DMS114 treated with DMSO at 0.1 percent for 48 hours (cell line): ENCODE measurements at regions not wholly inside any gene's neighbourhood (a gene's known extent, or its start where the extent isn't known, plus 50 kb on each side); places are given as distances from the start of the nearest gene placed in this dataset.
"Not testable (repeated sequence)": the region's sequence is repeated elsewhere in the genome, so short reads cannot be mapped to it uniquely, and the experiment has no call there.

Source experiments
- DNase-seq: peaks from one replicate; lab custom pipeline; 2025; ENCODE audit not compliant: unreplicated experiment; lab: John Stamatoyannopoulos, UW

DNA sequence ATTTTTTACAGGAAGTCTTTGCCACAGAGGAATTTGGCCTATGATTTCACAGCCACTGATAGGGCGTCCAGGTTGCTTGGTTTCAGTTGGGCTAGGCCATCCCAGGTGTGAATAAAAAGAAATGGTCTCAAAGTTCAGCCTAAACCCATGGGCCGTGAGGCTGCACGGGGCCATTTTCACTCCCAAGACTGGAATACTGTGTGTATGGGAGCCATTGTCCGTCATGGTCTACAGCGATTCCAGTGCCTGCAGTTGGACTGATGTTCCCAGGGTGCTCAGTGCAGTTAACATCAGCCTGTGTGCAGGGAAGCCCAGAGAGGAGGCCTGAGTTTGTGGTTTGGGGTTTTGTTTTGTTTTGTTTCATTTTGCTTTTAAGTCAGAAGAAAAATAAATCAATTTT lies 133.2 kb downstream of the ADSS2 start:
- DNase-seq: no peak

GRCh38 chr1:244319283-244320132 lies 132.2 kb downstream of the ADSS2 start:
- no peak for DNase-seq

DNA sequence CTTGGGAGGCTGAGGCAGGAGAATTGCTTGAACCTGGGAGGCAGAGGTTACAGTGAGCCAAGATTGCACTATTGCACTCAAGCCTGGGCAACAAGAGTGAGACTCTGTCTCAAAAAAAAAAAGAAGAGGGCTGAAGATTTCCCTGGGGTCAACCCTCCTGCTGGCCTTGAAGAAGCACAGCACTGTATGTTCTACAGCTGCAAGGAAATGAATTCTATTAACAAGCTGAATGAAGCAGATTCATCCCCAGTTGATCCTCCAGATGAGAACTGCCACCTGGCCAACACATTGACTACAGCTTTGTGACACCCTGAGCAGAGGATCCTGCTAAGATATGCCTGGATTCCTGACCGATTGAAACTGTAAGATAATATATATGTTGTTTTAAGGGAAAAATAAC lies 129.5 kb downstream of the ADSS2 start:
- no peak for DNase-seq

DNA sequence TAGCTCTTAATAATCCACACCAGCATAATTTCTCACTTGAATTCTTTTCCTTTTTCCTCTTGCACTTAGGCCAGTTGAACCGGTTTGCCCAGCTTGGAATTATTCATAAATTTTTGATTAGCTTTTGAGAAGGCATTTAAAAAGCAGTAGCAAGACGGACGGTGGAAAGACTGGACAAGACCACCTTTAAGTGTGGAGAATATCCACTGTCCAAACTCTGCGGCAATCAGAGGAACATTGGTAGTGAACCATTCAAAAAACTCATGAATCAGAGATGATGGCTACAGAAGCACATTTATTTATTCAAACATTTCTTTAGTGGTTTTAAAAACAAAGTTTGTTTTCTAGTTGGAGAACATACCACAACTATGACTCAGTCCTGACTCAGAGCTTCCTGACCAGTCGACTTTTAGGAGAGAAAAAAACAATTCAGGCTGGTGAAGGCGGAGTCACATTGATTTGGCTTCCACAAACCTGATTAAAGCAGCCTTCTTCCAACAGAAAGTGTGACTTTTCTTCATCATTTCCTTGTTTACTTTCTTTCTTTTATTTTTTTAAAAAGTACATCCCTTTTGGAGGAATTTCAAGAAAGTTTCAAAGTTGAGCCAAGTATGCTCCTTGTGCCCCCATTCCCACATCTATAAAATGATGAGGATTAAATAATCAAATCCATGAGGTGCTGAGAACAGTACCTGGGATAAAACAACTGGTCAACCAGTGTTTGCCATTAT lies 128.8 kb downstream of the ADSS2 start:
- no peak for DNase-seq

DNA sequence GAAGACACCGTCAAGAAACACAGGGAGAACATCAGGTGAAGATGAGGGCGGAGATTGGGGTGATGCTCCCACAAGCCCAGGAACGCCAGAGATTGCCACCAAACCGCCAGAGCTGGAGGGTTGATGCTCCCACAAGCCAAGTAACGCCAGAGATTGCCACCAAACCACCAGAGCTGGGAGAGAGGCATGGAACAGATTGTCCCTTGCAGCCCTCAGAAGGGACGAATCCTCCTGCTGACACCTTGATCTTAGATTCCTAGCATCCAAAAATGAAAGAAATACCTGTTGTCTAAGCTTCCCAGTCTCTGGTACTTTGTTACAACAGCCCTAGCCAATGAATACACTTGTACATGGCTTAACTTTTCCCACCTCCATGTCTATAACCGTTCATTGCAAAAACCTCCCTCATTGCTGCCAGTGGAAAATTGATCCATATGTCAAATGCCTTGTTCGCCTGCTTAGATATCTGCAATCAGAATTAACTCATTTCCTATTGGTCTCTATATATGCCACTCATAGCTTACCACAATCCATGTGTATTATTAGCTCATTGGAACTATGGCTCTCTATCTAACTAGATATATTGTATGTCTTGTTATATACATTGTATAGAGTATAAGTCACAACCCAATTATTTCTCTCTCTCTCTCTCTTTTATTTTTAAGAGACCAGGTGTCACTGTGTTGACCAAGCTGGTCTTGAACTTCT lies 127.4 kb downstream of the ADSS2 start:
- DNase-seq: no peak

DNA sequence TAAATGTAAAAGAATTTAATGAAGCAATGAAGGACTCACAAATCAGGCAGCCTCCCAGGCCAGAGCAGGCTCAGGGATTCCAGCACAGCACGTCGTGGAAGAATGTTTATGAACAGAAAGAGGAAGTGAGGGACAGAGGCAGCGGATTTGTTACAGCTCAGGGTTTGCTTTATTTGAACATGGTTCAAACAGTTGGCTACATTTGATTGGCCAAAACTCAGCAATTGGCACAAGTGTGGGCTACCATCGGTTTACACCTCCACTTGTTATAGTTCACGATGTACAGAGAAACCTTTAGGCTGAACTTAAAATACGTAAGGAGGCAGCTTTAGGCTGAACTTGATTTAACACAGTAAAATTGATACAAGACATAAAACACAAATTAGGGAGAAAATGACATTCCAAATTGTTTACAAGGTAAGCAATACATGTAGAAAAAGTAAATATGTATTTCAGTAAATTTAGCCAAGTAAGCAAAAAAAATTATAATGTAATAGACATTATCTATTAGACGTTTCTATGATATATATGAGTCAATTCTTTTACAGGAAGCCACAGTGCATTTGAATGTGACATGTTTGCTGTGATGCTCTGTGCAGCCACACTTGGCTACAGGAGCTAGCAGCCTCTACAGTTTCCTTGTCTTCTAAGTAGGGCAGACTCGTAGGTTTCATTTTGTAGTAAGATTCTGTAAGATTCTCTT lies 126.5 kb downstream of the ADSS2 start:
- no peak for DNase-seq

- no peak for DNase-seq
Measured at GRCh38 chr1:244326757-244327156, 125.0 kb downstream of the ADSS2 start.

- no peak for DNase-seq
Measured at GRCh38 chr1:244327533-244327932, 124.2 kb downstream of the ADSS2 start.

DNA sequence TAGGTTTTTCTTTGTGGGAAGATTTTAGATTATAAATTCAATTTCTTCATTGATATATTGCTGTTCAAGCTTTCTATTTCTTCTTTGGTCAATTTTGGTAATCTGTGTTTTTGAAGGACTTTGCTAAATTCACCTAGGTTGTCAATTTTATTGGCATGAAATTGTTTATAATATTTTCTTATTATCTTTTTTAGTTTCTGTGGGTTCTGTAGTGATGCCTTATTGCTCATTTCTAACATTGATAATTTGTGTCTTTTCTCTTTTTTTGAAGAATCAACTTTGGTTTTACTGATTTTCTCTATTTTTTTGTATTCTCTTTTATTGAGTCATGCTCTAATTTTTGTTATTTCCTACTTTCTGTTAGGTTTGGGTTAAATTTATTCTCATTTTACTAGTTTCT lies 123.2 kb downstream of the ADSS2 start:
- no peak for DNase-seq

DNA sequence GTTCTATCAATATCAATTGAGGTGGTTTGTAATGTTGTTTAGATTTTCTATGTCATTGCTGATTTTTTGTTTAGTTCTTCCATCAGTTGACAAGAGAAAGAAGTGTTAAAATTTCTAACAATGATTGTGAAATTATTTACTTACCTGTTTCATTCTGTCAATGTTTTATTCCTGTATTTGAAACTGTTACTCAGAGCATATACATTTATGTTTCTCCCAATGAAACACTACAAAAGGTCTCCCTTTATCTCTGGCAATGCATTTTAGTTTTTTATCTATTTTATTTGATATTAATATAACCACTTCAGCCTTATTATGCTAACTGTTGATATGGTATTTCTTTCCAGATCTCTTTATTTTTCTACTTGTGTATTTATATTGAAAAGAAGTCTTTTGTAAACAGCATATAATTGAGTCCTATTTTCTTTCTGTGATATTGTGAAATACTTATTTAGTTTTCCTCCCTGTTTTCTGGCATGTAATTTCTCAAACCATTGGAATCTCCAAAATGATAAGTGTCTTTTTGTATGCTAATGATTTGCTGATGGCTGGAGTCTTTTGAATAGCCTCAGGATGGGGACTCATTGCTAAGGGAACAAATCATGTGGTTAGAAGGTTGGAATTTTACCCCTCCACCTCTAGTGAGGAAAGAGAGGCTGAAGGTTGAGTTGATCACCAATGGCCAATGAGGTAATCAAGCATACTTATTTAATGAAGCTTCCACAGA lies 122.0 kb downstream of the ADSS2 start:
- DNase-seq: no peak

DNA sequence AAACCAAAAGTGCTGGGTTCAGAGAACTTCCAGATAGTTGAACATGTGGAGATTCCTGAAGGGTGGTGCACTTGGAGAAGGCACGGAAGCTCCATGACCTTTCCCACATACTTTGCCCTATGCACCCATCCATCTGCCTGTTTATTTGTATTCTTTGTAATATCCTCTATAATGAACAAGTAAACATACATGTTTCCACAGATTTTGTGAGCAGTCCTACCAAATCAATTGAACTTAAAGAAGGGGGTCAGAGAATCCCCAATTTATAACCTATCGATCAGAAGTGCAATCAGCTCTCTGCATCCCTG lies 121.4 kb downstream of the ADSS2 start:
- DNase-seq: no peak

GRCh38 chr1:244332761-244333160 lies 118.9 kb downstream of the ADSS2 start:
- DNase-seq: not testable (repeated sequence)

GRCh38 chr1:244334315-244334714 lies 117.4 kb downstream of the ADSS2 start:
- not testable (repeated sequence) for DNase-seq

DNA sequence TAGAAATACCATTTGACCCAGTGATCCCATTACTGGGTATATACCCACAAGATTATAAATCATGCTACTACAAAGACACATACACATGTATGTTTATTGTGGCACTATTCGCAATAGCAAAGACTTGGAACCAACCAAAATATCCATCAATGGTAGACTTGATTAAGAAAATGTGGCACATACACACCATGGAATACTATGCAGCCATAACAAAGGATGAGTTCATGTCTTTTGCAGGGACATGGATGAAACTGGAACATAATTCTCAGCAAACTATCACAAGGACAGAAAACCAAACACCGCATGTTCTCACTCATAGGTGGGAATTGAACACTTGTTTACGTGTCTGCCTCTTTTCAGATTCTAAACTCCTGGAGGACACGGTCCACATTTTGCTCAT lies 116.9 kb downstream of the ADSS2 start:
- not testable (repeated sequence) for DNase-seq

DNA sequence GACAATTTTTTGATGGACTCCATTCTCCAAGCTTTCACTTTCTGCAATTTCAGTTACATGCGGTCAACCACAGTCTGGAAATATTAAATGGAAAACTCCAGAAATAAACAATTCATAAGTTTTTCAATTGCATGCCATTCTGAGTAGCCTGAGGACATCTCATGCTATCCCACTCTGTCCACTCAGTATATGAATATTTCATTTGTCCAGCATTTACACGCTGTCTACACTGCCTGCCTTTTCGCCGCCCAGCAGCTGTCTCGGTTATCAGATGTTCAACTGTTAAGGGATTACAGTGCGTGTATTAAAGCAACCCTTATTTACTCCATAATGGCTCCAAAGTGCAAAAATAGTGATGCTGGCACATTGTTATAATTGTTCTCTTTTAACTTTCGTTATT lies 116.3 kb downstream of the ADSS2 start:
- no peak for DNase-seq

DNA sequence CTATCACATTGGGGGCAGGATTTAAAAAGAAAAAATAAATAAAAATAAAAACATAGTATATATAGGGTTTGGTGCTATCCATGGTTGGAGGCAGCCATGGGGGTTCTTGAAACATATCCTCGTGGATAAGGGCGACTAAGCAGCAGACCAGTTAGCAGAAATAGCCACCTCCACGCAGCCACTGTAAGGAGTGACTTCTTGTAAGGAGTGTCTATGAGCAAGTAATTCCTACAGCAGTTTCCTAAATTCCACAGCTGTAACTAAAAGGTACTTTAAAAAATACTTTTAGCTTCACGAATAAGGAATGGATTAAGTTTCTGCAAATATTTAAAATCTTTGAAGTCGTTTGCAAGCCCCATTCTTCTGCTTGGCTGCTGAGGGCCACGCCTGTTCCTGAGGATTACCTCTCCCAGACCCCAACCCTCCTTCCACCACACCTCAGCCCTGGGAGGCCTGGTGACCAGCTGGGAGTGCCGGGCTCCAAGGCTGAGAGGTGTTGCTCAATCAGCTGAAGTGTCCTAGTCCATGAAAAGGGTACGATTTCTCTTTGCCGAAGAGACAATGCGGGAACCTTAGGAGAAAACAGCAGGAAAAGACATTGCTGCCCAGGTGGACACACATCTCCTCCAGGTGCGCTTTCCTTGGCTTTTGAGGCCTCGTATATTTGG lies 115.3 kb downstream of the ADSS2 start:
- no peak for DNase-seq

DNA sequence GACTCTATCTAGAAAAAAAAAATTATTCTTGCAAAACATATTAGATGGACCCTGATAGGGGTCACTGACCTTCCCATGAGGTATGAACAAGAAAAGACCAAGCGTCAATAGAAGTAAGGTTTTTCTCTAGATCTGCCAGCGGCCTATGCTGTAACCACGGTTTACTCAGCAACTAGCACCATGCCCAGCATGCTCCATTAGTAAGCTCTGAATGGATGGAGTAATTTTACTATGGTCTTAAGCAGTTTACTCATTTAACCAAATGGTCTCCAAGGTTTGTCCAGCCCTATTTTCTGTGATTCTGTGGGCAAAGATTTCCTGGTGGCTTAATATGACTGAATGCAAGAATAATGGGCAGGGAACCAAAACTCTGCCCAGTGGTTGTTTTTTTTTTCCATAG lies 113.9 kb downstream of the ADSS2 start:
- no peak for DNase-seq

DNA sequence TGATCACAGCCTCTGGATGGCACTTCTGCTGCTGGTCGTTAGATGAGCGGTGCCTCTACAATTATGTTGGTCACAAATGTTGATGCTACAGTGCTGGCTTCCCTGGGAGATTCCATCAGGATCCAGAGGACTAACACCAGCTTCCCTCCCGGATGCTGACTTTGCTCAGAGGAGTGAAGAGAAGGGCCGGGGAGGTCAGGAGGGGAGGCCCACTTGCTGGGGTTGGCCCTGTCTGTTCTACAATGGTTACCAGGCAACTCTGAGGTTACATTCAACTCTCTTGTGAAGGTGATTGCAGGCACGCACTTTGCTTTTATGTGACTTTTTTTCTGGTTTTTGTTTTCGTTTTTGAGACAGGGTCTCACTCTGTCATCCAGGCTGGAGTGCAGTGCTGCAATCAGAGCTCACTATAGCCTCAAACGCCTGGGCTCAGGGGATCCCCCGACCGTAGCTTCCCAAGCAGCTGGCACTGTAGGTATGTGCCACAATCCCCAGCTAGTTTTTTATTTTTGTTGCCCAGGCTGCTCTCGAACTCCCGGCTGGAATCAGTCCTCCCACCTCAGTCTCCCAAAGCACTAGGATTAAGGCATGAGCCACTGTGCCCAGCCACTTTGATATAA lies 112.5 kb downstream of the ADSS2 start:
- no peak for DNase-seq

- DNase-seq: no peak
Measured at GRCh38 chr1:244339776-244340175, 111.9 kb downstream of the ADSS2 start.

- DNase-seq: no peak
Measured at GRCh38 chr1:244340396-244340795, 111.3 kb downstream of the ADSS2 start.
